HEK293 (cell line): ENCODE measurements at regions not wholly inside any gene's neighbourhood (a gene's known extent, or its start where the extent isn't known, plus 50 kb on each side); places are given as distances from the start of the nearest gene placed in this dataset.
A peak's percentile ranks its signal among the peaks of the same experiment; 100 is the strongest.

ENCODE experiments used
- CTCF ChIA-PET: fragments of 350-600 bp; formaldehyde crosslinking; extraction: SDS; loops from one replicate; lab custom pipeline; 2021; ENCODE audit warnings: antibody characterized with exemption; lab: Yijun Ruan, JAX
- POLR2A ChIA-PET: fragments of 300-600 bp; formaldehyde crosslinking; extraction: SDS; loops from one replicate; lab custom pipeline; 2020; ENCODE audit warnings: antibody characterized with exemption, inconsistent platforms; lab: Yijun Ruan, JAX
- H3K27ac ChIP-seq: fragments of 200-500 bp; sonication (Bioruptor generic); 2 replicates; pipeline ENCODE4 v1.5.1; 2014; ENCODE audit warnings: low read depth, low read length, control low read depth, inconsistent platforms; ENCODE audit errors: extremely low read depth
- H3K36me3 ChIP-seq, 2 experiments: fragments of 200-500 bp in 1 of 2; sonication (Bioruptor generic) in 1 of 2; 1 replicate in 1 of 2; 2 replicates in 1 of 2; pipeline ENCODE4 v1.5.1; 2014 to 2017; ENCODE audit warnings: inconsistent platforms in 2 of 2, low read length in 2 of 2; ENCODE audit not compliant: control insufficient read depth in 2 of 2, insufficient read depth in 1 of 2
- H3K4me1 ChIP-seq: fragments of 200-500 bp; sonication (Bioruptor generic); 2 replicates; pipeline ENCODE4 v1.5.1; 2014; ENCODE audit warnings: mild to moderate bottlenecking, low read length, inconsistent platforms; ENCODE audit not compliant: control insufficient read depth, insufficient read depth
- H3K4me3 ChIP-seq: 2 replicates; pipeline ENCODE4 v1.5.1; 2011; ENCODE audit warnings: low read depth, mild to moderate bottlenecking, control low read depth, low read length, moderate library complexity
- H3K9me3 ChIP-seq: fragments of 200-500 bp; sonication (Bioruptor generic); 2 replicates; pipeline ENCODE4 v1.5.1; 2014; ENCODE audit warnings: low read depth, low read length, inconsistent platforms; ENCODE audit not compliant: control insufficient read depth, insufficient read depth
- MEIS1 ChIP-seq: sonication (generic); formaldehyde crosslinking; IDR thresholded peaks from 2 replicates; pipeline ENCODE4 v1.8.1; 2022; ENCODE audit warnings: missing genetic modification reagents, mild to moderate bottlenecking, borderline replicate concordance
- REPIN1 ChIP-seq: fragments of 450-650 bp; formaldehyde crosslinking; IDR thresholded peaks from 2 replicates; pipeline ENCODE4 v1.5.1; 2017; ENCODE audit warnings: missing biosample characterization, missing genetic modification characterization, low read depth
- SCRT2 ChIP-seq: fragments of 450-650 bp; formaldehyde crosslinking; IDR thresholded peaks from 2 replicates; pipeline ENCODE4 v1.5.1; 2016; ENCODE audit warnings: missing biosample characterization, missing genetic modification characterization
- SP7 ChIP-seq: fragments of 450-650 bp; formaldehyde crosslinking; IDR thresholded peaks from 2 replicates; pipeline ENCODE4 v1.5.1; 2016; ENCODE audit warnings: missing biosample characterization, missing genetic modification characterization
- TCF7L2 ChIP-seq: IDR thresholded peaks from 2 replicates; pipeline ENCODE4 v1.6.1; 2011; ENCODE audit warnings: low read depth, mild to moderate bottlenecking, inconsistent platforms, low read length, moderate library complexity, borderline replicate concordance
- ZNF138 ChIP-seq: fragments of 450-650 bp; formaldehyde crosslinking; IDR thresholded peaks from 2 replicates; pipeline ENCODE4 v1.5.1; 2016; ENCODE audit warnings: missing biosample characterization, missing genetic modification characterization, borderline replicate concordance
- ZNF214 ChIP-seq: fragments of 450-650 bp; formaldehyde crosslinking; IDR thresholded peaks from 2 replicates; pipeline ENCODE4 v1.5.1; 2017; ENCODE audit warnings: missing biosample characterization, mild to moderate bottlenecking, missing genetic modification characterization, borderline replicate concordance
- ZNF529 ChIP-seq: fragments of 450-650 bp; formaldehyde crosslinking; IDR thresholded peaks from 2 replicates; pipeline ENCODE4 v1.5.1; 2017; ENCODE audit warnings: missing genetic modification characterization, missing biosample characterization; ENCODE audit not compliant: insufficient replicate concordance
- ZNF596 ChIP-seq: fragments of 450-650 bp; IDR thresholded peaks from 2 replicates; pipeline ENCODE4 v1.5.0; 2018; ENCODE audit warnings: missing biosample characterization, mild to moderate bottlenecking, missing genetic modification characterization, moderate library complexity
- ZNF610 ChIP-seq: fragments of 450-650 bp; formaldehyde crosslinking; IDR thresholded peaks from 2 replicates; pipeline ENCODE4 v1.5.1; 2016; ENCODE audit warnings: missing biosample characterization, missing genetic modification characterization, borderline replicate concordance
- ZSCAN16 ChIP-seq: fragments of 450-650 bp; formaldehyde crosslinking; IDR thresholded peaks from 2 replicates; pipeline ENCODE4 v1.5.1; 2016; ENCODE audit warnings: missing biosample characterization, missing genetic modification characterization
- ZXDB ChIP-seq: fragments of 450-650 bp; formaldehyde crosslinking; IDR thresholded peaks from 2 replicates; pipeline ENCODE4 v1.5.1; 2016; ENCODE audit warnings: missing biosample characterization, missing genetic modification characterization
- TF ChIP-seq, protein P1 (sequence below): fragments of 450-650 bp; formaldehyde crosslinking; IDR thresholded peaks from 2 replicates; pipeline ENCODE4 v1.5.1; 2016; ENCODE audit warnings: missing biosample characterization, missing genetic modification characterization
- TF ChIP-seq, protein P2 (sequence below): fragments of 450-650 bp; formaldehyde crosslinking; IDR thresholded peaks from 2 replicates; pipeline ENCODE4 v1.5.1; 2016; ENCODE audit warnings: missing biosample characterization, missing genetic modification characterization, borderline replicate concordance
- TF ChIP-seq, protein P3 (sequence below): fragments of 450-650 bp; formaldehyde crosslinking; IDR thresholded peaks from 2 replicates; pipeline ENCODE4 v1.5.1; 2017; ENCODE audit warnings: missing biosample characterization, missing genetic modification characterization

DNA sequence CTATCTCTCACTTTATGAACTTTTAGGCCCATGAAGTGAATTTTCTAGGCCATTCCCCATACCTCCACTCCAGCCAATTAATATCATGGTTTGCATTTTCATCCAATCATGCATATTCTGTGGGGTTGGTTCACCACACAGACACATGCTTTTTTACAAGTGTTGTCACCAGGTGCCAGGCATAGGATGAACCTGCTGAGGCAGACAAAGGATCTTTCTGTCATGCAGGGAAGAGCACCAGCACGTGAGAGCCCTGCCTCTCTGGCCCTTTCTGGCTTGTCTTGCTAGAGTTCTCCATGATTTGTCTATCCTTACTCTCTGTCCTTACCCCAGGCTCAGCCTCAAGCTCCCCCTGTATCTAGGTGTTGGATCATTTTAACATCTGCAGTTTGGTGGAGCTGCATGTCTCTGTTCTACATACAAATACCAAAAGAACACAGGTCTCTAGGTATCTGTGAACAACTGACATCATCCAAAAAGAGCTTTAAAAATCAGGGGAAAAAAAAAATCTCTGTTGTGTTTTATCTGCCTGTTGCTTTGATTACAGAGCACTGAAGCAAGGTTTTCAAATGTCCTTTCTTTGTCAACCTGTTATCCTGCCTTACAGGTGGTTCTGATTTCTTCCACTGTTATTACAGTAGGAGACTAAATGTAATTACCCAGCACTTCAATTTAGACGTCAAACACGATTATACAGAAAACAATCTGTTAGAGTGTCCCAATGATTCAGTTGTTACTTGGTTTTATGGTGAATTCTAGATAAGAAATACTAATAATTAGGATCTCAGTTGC, 58.4 kb upstream of the GRAMD1B start:
- H3K4me3 ChIP-seq: no peak overlapping the region
- H3K27ac ChIP-seq: no peak overlapping the region
- H3K36me3 ChIP-seq: no peaks in the 10 kb centered on the region
- TF ChIP-seq SCRT2 (tag by site-specific recombination) (peak; percentile 65), ZNF214 (no peak)
- TF ChIP-seq, all 188 proteins: peak for 1
- ChIA-PET POLR2A (no interaction called here), CTCF (interaction anchor here (0.6 to 0.8 kb wide), 3 partner anchors 8 to 143 kb away, joined by 3 read pairs; no protein-coding TSS in a partner anchor)
- Histone ChIP-seq H3K4me1 (no peaks in the 10 kb centered on the region; the same call in 1 of the 2 replicates), H3K9me3 (no peaks in the 10 kb centered on the region)

DNA sequence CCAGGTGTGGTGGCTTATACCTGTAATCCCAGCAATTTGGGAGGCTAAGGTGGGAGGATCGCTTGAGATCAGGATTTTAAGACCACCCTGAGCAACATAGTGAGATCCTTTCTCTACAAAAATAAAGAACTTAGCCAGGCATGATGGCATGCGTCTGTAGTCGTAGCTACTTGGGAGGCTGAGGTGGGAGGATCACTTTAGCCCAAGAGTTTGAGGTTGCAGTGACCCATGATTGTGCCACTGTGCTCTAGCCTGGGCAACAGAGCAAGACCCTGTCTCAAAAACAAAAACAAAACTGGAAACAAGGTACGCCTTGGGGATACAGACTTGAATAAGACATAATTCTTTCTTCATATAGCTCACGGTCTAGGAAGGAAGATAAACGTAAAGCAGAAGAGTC, 63.1 kb upstream of the GRAMD1B start:
- ChIA-PET CTCF (no interaction called here), POLR2A (no interaction called here)
- TF ChIP-seq ZXDB (no peak), TCF7L2 (no peak), ZNF138 (tag by site-specific recombination) (no peak), ZSCAN16 (no peak)
- TF ChIP-seq, protein P1, sequence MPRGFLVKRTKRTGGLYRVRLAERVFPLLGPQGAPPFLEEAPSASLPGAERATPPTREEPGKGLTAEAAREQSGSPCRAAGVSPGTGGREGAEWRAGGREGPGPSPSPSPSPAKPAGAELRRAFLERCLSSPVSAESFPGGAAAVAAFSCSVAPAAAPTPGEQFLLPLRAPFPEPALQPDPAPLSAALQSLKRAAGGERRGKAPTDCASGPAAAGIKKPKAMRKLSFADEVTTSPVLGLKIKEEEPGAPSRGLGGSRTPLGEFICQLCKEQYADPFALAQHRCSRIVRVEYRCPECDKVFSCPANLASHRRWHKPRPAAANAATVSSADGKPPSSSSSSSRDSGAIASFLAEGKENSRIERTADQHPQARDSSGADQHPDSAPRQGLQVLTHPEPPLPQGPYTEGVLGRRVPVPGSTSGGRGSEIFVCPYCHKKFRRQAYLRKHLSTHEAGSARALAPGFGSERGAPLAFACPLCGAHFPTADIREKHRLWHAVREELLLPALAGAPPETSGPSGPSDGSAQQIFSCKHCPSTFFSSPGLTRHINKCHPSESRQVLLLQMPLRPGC (tag by site-specific recombination): no peak
- Histone ChIP-seq H3K4me3 (no peak overlapping the region), H3K36me3 (no peaks in the 10 kb centered on the region), H3K4me1 (no peaks in the 10 kb centered on the region), H3K9me3 (no peaks in the 10 kb centered on the region), H3K27ac (no peak overlapping the region)

DNA sequence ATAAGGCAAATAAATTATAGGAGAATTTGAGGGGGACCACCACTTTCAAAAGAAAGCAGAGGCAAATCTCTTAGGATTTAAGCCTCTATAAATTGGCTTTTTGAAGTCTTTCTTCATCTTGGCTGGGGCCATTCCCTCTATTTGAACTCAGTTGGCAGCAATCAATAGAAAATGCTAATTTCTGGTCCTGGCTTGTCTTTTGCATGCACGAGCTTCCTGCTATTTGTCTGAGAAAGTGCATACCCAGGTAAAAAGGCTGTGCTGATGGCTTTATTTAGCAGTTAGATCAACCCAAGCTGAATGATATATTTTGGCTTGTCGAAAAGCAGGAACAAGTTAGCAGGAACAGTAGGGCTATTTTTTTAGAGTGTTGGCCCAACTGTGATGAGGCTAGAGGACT, 64.1 kb upstream of the GRAMD1B start:
- TF ChIP-seq ZNF596 (tag by site-specific recombination) (no peak), SP7 (tag by site-specific recombination) (no peak), REPIN1 (tag by site-specific recombination) (no peak), ZNF610 (tag by site-specific recombination) (no peak), ZNF529 (tag by site-specific recombination) (no peak), MEIS1 (no peak)
- TF ChIP-seq, protein P2, sequence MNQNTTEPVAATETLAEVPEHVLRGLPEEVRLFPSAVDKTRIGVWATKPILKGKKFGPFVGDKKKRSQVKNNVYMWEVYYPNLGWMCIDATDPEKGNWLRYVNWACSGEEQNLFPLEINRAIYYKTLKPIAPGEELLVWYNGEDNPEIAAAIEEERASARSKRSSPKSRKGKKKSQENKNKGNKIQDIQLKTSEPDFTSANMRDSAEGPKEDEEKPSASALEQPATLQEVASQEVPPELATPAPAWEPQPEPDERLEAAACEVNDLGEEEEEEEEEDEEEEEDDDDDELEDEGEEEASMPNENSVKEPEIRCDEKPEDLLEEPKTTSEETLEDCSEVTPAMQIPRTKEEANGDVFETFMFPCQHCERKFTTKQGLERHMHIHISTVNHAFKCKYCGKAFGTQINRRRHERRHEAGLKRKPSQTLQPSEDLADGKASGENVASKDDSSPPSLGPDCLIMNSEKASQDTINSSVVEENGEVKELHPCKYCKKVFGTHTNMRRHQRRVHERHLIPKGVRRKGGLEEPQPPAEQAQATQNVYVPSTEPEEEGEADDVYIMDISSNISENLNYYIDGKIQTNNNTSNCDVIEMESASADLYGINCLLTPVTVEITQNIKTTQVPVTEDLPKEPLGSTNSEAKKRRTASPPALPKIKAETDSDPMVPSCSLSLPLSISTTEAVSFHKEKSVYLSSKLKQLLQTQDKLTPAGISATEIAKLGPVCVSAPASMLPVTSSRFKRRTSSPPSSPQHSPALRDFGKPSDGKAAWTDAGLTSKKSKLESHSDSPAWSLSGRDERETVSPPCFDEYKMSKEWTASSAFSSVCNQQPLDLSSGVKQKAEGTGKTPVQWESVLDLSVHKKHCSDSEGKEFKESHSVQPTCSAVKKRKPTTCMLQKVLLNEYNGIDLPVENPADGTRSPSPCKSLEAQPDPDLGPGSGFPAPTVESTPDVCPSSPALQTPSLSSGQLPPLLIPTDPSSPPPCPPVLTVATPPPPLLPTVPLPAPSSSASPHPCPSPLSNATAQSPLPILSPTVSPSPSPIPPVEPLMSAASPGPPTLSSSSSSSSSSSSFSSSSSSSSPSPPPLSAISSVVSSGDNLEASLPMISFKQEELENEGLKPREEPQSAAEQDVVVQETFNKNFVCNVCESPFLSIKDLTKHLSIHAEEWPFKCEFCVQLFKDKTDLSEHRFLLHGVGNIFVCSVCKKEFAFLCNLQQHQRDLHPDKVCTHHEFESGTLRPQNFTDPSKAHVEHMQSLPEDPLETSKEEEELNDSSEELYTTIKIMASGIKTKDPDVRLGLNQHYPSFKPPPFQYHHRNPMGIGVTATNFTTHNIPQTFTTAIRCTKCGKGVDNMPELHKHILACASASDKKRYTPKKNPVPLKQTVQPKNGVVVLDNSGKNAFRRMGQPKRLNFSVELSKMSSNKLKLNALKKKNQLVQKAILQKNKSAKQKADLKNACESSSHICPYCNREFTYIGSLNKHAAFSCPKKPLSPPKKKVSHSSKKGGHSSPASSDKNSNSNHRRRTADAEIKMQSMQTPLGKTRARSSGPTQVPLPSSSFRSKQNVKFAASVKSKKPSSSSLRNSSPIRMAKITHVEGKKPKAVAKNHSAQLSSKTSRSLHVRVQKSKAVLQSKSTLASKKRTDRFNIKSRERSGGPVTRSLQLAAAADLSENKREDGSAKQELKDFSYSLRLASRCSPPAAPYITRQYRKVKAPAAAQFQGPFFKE (tag by site-specific recombination): no peak
- TF ChIP-seq, protein P3, sequence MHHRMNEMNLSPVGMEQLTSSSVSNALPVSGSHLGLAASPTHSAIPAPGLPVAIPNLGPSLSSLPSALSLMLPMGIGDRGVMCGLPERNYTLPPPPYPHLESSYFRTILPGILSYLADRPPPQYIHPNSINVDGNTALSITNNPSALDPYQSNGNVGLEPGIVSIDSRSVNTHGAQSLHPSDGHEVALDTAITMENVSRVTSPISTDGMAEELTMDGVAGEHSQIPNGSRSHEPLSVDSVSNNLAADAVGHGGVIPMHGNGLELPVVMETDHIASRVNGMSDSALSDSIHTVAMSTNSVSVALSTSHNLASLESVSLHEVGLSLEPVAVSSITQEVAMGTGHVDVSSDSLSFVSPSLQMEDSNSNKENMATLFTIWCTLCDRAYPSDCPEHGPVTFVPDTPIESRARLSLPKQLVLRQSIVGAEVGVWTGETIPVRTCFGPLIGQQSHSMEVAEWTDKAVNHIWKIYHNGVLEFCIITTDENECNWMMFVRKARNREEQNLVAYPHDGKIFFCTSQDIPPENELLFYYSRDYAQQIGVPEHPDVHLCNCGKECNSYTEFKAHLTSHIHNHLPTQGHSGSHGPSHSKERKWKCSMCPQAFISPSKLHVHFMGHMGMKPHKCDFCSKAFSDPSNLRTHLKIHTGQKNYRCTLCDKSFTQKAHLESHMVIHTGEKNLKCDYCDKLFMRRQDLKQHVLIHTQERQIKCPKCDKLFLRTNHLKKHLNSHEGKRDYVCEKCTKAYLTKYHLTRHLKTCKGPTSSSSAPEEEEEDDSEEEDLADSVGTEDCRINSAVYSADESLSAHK (tag by site-specific recombination): no peak
- H3K4me3 ChIP-seq: no peak overlapping the region
- H3K9me3 ChIP-seq: no peaks in the 10 kb centered on the region
- no peaks in the 10 kb centered on the region for H3K4me1 ChIP-seq
- CTCF ChIA-PET: interaction anchor here (0.7 to 0.8 kb wide), 2 partner anchors 42 to 73 kb away, joined by 3 read pairs; no protein-coding TSS in a partner anchor
- no peaks in the 10 kb centered on the region for H3K36me3 ChIP-seq
- no peak overlapping the region for H3K27ac ChIP-seq
- POLR2A ChIA-PET: no interaction called here
